Erythroblast (primary cell): ENCODE measurements at regions not wholly inside any gene's neighbourhood (a gene's known extent, or its start where the extent isn't known, plus 50 kb on each side); places are given as distances from the start of the nearest gene placed in this dataset.

ENCODE experiments used
- GATA1 ChIP-seq: IDR thresholded peaks from 2 replicates; pipeline ENCODE4 v1.6.1; 2011; ENCODE audit warnings: low read depth, mild to moderate bottlenecking, control low read depth, low read length, moderate library complexity
- POLR2A ChIP-seq: IDR thresholded peaks from 2 replicates; pipeline ENCODE4 v1.6.1; 2011; ENCODE audit warnings: mild to moderate bottlenecking, low read length

DNA sequence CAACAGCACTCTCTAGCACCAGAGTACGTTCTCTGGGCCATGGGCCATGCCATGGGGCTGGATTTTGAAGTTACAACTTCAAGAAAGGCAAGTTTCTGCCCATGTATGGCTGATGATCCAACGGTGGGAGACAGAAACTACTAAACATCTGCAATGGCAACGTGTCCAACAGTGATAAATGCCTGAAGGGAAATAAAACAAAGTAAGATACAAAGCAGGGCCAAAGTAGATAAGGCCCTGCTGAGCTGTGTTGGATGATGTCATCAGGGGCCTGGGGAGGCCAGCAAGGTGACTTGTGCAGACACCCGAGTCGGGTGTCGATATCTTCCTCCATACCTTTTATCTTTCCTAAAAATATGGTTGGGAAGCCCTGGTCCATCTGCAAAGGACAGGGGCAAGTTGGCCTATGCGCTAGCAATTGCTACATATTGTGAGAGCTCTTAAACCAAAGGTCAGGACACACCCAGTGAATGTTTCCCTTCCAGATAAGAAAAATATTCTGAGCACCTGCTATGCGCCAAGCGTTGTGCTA lies 487.2 kb downstream of the MN1 start:
- TF ChIP-seq POLR2A (no peak), GATA1 (no peak)
